IMR-90 (cell line): ENCODE measurements at regions not wholly inside any gene's neighbourhood (a gene's known extent, or its start where the extent isn't known, plus 50 kb on each side); places are given as distances from the start of the nearest gene placed in this dataset.

ENCODE experiments used
- CHD1 ChIP-seq: IDR thresholded peaks from 2 replicates; pipeline ENCODE4 v1.6.1; 2012; ENCODE audit warnings: low read depth, low read length, improper control_type of control experiment
- FOS ChIP-seq: fragments of 150-350 bp; IDR thresholded peaks from 2 replicates; pipeline ENCODE4 v1.6.1; 2016; ENCODE audit warnings: low read depth, low read length
- MAZ ChIP-seq: IDR thresholded peaks from 2 replicates; pipeline ENCODE4 v1.6.1; 2012; ENCODE audit warnings: low read depth, mild to moderate bottlenecking, low read length, improper control_type of control experiment, moderate library complexity, borderline replicate concordance
- MXI1 ChIP-seq: IDR thresholded peaks from 2 replicates; pipeline ENCODE4 v1.6.1; 2012; ENCODE audit warnings: low read depth, mild to moderate bottlenecking, low read length, moderate library complexity, borderline replicate concordance
- POLR2A ChIP-seq: IDR thresholded peaks from 2 replicates; pipeline ENCODE4 v1.6.1; 2012; ENCODE audit warnings: mild to moderate bottlenecking, low read depth, low read length
- SMC3 ChIP-seq: fragments of 150-350 bp; IDR thresholded peaks from 2 replicates; pipeline ENCODE4 v1.6.1; 2016; ENCODE audit warnings: low read depth, mild to moderate bottlenecking, antibody characterized with exemption, low read length, moderate library complexity
- TF ChIP-seq, protein P1 (sequence below): conservative IDR thresholded peaks from 2 replicates; pipeline ENCODE4 v1.5.1; 2012; ENCODE audit warnings: mild to moderate bottlenecking, low read depth, low read length, improper control_type of control experiment
- TF ChIP-seq, protein P2 (sequence below): fragments of 150-350 bp; IDR thresholded peaks from 2 replicates; pipeline ENCODE4 v1.6.1; 2016; ENCODE audit warnings: low read depth, mild to moderate bottlenecking, low read length, moderate library complexity, borderline replicate concordance
- TF ChIP-seq, protein P3 (sequence below): fragments of 150-350 bp; IDR thresholded peaks from 2 replicates; pipeline ENCODE4 v1.6.1; 2017; ENCODE audit warnings: mild to moderate bottlenecking, antibody characterized with exemption, low read length, low read depth

DNA sequence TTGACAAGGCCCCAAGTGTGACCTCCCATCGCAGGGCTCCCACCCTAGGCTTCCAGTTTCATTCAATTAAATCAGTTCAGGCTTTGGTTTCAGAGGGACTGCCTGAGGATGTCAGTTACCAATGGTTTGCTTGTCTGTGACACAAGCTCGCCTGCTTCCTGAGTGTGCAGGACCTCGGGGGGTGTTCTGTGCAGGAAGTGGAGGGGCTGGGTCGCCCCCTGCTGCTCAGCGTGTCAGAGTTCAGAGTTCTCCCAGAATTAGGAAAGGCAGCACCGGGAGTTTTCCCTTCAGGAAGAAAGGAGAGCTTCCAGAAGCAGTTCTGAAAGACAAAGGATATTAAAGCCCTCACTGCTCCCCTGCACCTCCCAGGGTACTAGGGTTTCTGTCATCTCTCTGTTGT lies 50.8 kb upstream of the TGM3 start:
- TF ChIP-seq CHD1, result no peak
- TF ChIP-seq, protein P1, sequence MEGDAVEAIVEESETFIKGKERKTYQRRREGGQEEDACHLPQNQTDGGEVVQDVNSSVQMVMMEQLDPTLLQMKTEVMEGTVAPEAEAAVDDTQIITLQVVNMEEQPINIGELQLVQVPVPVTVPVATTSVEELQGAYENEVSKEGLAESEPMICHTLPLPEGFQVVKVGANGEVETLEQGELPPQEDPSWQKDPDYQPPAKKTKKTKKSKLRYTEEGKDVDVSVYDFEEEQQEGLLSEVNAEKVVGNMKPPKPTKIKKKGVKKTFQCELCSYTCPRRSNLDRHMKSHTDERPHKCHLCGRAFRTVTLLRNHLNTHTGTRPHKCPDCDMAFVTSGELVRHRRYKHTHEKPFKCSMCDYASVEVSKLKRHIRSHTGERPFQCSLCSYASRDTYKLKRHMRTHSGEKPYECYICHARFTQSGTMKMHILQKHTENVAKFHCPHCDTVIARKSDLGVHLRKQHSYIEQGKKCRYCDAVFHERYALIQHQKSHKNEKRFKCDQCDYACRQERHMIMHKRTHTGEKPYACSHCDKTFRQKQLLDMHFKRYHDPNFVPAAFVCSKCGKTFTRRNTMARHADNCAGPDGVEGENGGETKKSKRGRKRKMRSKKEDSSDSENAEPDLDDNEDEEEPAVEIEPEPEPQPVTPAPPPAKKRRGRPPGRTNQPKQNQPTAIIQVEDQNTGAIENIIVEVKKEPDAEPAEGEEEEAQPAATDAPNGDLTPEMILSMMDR, result no peak
- TF ChIP-seq POLR2A, result no peak
- no peak for TF ChIP-seq FOS
- TF ChIP-seq, protein P2, sequence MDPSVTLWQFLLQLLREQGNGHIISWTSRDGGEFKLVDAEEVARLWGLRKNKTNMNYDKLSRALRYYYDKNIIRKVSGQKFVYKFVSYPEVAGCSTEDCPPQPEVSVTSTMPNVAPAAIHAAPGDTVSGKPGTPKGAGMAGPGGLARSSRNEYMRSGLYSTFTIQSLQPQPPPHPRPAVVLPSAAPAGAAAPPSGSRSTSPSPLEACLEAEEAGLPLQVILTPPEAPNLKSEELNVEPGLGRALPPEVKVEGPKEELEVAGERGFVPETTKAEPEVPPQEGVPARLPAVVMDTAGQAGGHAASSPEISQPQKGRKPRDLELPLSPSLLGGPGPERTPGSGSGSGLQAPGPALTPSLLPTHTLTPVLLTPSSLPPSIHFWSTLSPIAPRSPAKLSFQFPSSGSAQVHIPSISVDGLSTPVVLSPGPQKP, result no peak
- no peak for TF ChIP-seq MAZ
- TF ChIP-seq SMC3, result no peak
- TF ChIP-seq, protein P3, sequence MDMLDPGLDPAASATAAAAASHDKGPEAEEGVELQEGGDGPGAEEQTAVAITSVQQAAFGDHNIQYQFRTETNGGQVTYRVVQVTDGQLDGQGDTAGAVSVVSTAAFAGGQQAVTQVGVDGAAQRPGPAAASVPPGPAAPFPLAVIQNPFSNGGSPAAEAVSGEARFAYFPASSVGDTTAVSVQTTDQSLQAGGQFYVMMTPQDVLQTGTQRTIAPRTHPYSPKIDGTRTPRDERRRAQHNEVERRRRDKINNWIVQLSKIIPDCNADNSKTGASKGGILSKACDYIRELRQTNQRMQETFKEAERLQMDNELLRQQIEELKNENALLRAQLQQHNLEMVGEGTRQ, result no peak
- TF ChIP-seq MXI1, result no peak
